ENCODE measurements at regions not wholly inside any gene's neighbourhood (a gene's known extent, or its start where the extent isn't known, plus 50 kb on each side); places are given as distances from the start of the nearest gene placed in this dataset.

GRCh38 chr2:121906170-121906569 lies 150.7 kb downstream of the TSN start:
- intact Hi-C loops (cut with DNase I), result no loop called here
- TF ChIP-seq CTCF (IDR thresholded peaks at IDR 0.05), result no peak
- TF ChIP-seq POLR2A (IDR thresholded peaks at IDR 0.05), result no peak
- H3K4me1 ChIP-seq, result no peaks in the 10 kb centered on the region
- DNase-seq, result no peak
- no peaks in the 10 kb centered on the region for H3K36me3 ChIP-seq
- H3K27ac ChIP-seq, result no peak overlapping the region
- no peak overlapping the region for H3K4me3 ChIP-seq
- 37% methylated on average over 6 of the region's 11 CpGs; no CpG with 5 or more reads in 1 of the 2 donors for WGBS, 2 donors
- no peaks in the 10 kb centered on the region for H3K9me3 ChIP-seq
- H3K27me3 ChIP-seq, result peaks cover 0 to 16% (median 0%) of the 10 kb centered on the region in 4 donors

GRCh38 chr2:121907928-121908327 lies 152.5 kb downstream of the TSN start:
- 20 to 44% methylated on average over 1 to 8 of the region's 10 CpGs for WGBS, 2 donors
- intact Hi-C loops (cut with DNase I), result no loop called here
- Histone ChIP-seq H3K27me3 (peaks cover 0 to 13% (median 0%) of the 10 kb centered on the region in 4 donors), H3K4me1 (no peaks in the 10 kb centered on the region), H3K9me3 (no peaks in the 10 kb centered on the region), H3K27ac (no peak overlapping the region), H3K4me3 (no peak overlapping the region), H3K36me3 (no peaks in the 10 kb centered on the region)
- DNase-seq, result no peak
- TF ChIP-seq CTCF (IDR thresholded peaks at IDR 0.05) (no peak), POLR2A (IDR thresholded peaks at IDR 0.05) (no peak)

- Histone ChIP-seq H3K27ac (no peak overlapping the region), H3K27me3 (peaks cover 0 to 8% (median 0%) of the 10 kb centered on the region in 4 donors), H3K4me1 (no peaks in the 10 kb centered on the region), H3K36me3 (no peaks in the 10 kb centered on the region), H3K9me3 (no peaks in the 10 kb centered on the region), H3K4me3 (no peak overlapping the region)
- WGBS, 2 donors, result 63 to 64% methylated on average over 1 of the region's 1 CpG
- TF ChIP-seq POLR2A (IDR thresholded peaks at IDR 0.05), result no peak
- intact Hi-C loops (cut with DNase I), result no loop called here
- DNase-seq, result no peak
Measured at GRCh38 chr2:121910139-121910538, 154.7 kb downstream of the TSN start.

- WGBS, 2 donors, result 66 to 72% methylated on average over 4 of the region's 4 CpGs
- TF ChIP-seq CTCF (IDR thresholded peaks at IDR 0.05) (no peak), POLR2A (IDR thresholded peaks at IDR 0.05) (no peak)
- intact Hi-C loops (cut with DNase I), result no loop called here
- H3K4me3 ChIP-seq, result no peak overlapping the region
- H3K4me1 ChIP-seq, result no peaks in the 10 kb centered on the region
- H3K36me3 ChIP-seq, result no peaks in the 10 kb centered on the region
- no peaks in the 10 kb centered on the region for H3K9me3 ChIP-seq
- no peak overlapping the region for H3K27ac ChIP-seq
- H3K27me3 ChIP-seq, result peaks cover 0 to 8% (median 0%) of the 10 kb centered on the region in 4 donors
- DNase-seq, result no peak
Measured at GRCh38 chr2:121911036-121911435, 155.6 kb downstream of the TSN start.

GRCh38 chr2:121917143-121917542 lies 161.7 kb downstream of the TSN start:
- Histone ChIP-seq H3K27ac (no peak overlapping the region), H3K9me3 (no peaks in the 10 kb centered on the region), H3K4me1 (no peaks in the 10 kb centered on the region), H3K27me3 (no peaks in the 10 kb centered on the region), H3K4me3 (no peak overlapping the region), H3K36me3 (no peaks in the 10 kb centered on the region)
- no peak for DNase-seq
- TF ChIP-seq POLR2A (IDR thresholded peaks at IDR 0.05) (no peak), CTCF (IDR thresholded peaks at IDR 0.05) (no peak)
- intact Hi-C loops (cut with DNase I), result no loop called here
- 79 to 81% methylated on average over 6 to 10 of the region's 10 CpGs for WGBS, 2 donors

GRCh38 chr2:121918231-121918630 lies 162.8 kb downstream of the TSN start:
- no peak overlapping the region for H3K27ac ChIP-seq
- DNase-seq, result no peak
- no peak overlapping the region for H3K4me3 ChIP-seq
- TF ChIP-seq CTCF (IDR thresholded peaks at IDR 0.05), result no peak
- TF ChIP-seq POLR2A (IDR thresholded peaks at IDR 0.05), result no peak
- 83 to 86% methylated on average over 1 to 2 of the region's 2 CpGs for WGBS, 2 donors
- H3K9me3 ChIP-seq, result no peaks in the 10 kb centered on the region
- no peaks in the 10 kb centered on the region for H3K4me1 ChIP-seq
- no peaks in the 10 kb centered on the region for H3K27me3 ChIP-seq
- H3K36me3 ChIP-seq, result no peaks in the 10 kb centered on the region
- intact Hi-C loops (cut with DNase I), result no loop called here

All from esophagus squamous epithelium (tissue), 5 donors.